H1 (cell line): ENCODE measurements at regions not wholly inside any gene's neighbourhood (a gene's known extent, or its start where the extent isn't known, plus 50 kb on each side); places are given as distances from the start of the nearest gene placed in this dataset.

Experiments used
- CTCF ChIA-PET: fragments of 300-600 bp; sonication (Branson Sonifier 250); formaldehyde crosslinking; loops from one replicate; lab custom pipeline; 2021; ENCODE audit not compliant: partially characterized antibody; lab: Charles Lee
- POLR2A ChIA-PET: fragments of 300-600 bp; sonication (Branson Sonifier 250); formaldehyde crosslinking; loops from one replicate; lab custom pipeline; 2021; ENCODE audit warnings: inconsistent platforms; ENCODE audit not compliant: partially characterized antibody; lab: Charles Lee
- DNase-seq, 2 experiments: peaks; one replicate each; pipeline versions ENCODE4 v3.0.0 to v3.0.0-alpha.2; 2010 to 2022; ENCODE audit warnings: low spot score in 2 of 2, low read depth in 1 of 2, mixed read lengths in 1 of 2
- FAIRE-seq: peaks from 2 replicates; lab custom pipeline; 2011; peaks lifted over from hg19 to GRCh38; lab: Jason Lieb, UNC
- H2AFZ ChIP-seq: 2 replicates; pipeline ENCODE4 v1.8.1; 2012; ENCODE audit warnings: low read length, inconsistent platforms
- H2AK5ac ChIP-seq: 2 replicates; pipeline ENCODE4 v1.6.1; 2013; ENCODE audit warnings: low read depth, low read length
- H2BK120ac ChIP-seq: replicated peaks from 2 replicates; pipeline ENCODE3; 2013; ENCODE audit warnings: low read depth, low read length, inconsistent platforms
- H2BK12ac ChIP-seq: 2 replicates; pipeline ENCODE4 v1.6.1; 2013; ENCODE audit warnings: low read depth, low read length
- H2BK15ac ChIP-seq: 2 replicates; pipeline ENCODE4 v1.6.1; 2013; ENCODE audit warnings: low read length
- H2BK20ac ChIP-seq: 2 replicates; pipeline ENCODE4 v1.6.1; 2013; ENCODE audit warnings: low read length
- H2BK5ac ChIP-seq: 2 replicates; pipeline ENCODE4 v1.6.1; 2013; ENCODE audit warnings: low read depth, low read length
- H3K14ac ChIP-seq: 2 replicates; pipeline ENCODE4 v1.6.1; 2013; ENCODE audit warnings: inconsistent platforms; ENCODE audit not compliant: insufficient read length
- H3K18ac ChIP-seq: 2 replicates; pipeline ENCODE4 v1.6.1; 2013; ENCODE audit warnings: low read length; ENCODE audit errors: extremely low read depth
- H3K23ac ChIP-seq: 2 replicates; pipeline ENCODE4 v1.6.1; 2013; ENCODE audit warnings: inconsistent platforms; ENCODE audit not compliant: insufficient read length
- H3K23me2 ChIP-seq: 2 replicates; pipeline ENCODE4 v1.6.1; 2013; ENCODE audit warnings: low read depth, low read length
- H3K27ac ChIP-seq: 2 replicates; pipeline ENCODE4 v1.6.1; 2011; ENCODE audit warnings: low read depth, low read length, inconsistent platforms
- H3K27me3 ChIP-seq, 4 experiments: replicated peaks in 1 of 4; 1 replicate in 1 of 4; 2 replicates in 3 of 4; pipeline versions ENCODE4 v1.6.1 to v1.8.1; 2011 to 2013; ENCODE audit warnings: low read length in 3 of 4, mild to moderate bottlenecking in 3 of 4, inconsistent platforms in 2 of 4, mixed read lengths in 2 of 4, moderate library complexity in 1 of 4; ENCODE audit not compliant: control insufficient read depth in 3 of 4, insufficient read depth in 3 of 4; ENCODE audit errors: extremely low read depth in 1 of 4
- H3K36me3 ChIP-seq, 4 experiments: 2 replicates each; pipeline versions ENCODE4 v1.6.1 to v1.8.1; 2011 to 2013; ENCODE audit warnings: mild to moderate bottlenecking in 4 of 4, low read length in 3 of 4, moderate library complexity in 2 of 4, control low read depth in 1 of 4, inconsistent platforms in 1 of 4; ENCODE audit not compliant: insufficient read depth in 4 of 4, control insufficient read depth in 2 of 4
- H3K4ac ChIP-seq: replicated peaks from 2 replicates; pipeline ENCODE3; 2013; ENCODE audit warnings: low read length, low read depth, mixed read lengths, inconsistent platforms; ENCODE audit not compliant: insufficient read length
- H3K4me1 ChIP-seq, 4 experiments: replicated peaks in 1 of 4; 1 replicate in 1 of 4; 2 replicates in 3 of 4; pipeline versions ENCODE4 v1.6.1 to v1.8.1; 2011 to 2013; ENCODE audit warnings: low read length in 3 of 4, inconsistent platforms in 2 of 4, mixed read lengths in 1 of 4; ENCODE audit not compliant: insufficient read depth in 4 of 4, control insufficient read depth in 3 of 4
- H3K4me2 ChIP-seq, 2 experiments: 2 replicates each; pipeline versions ENCODE4 v1.6.1 to v1.8.1; 2011 to 2013; ENCODE audit warnings: low read depth in 2 of 2, low read length in 2 of 2, control low read depth in 1 of 2, inconsistent platforms in 1 of 2, mild to moderate bottlenecking in 1 of 2; ENCODE audit not compliant: insufficient read depth in 1 of 2
- H3K4me3 ChIP-seq, 4 experiments: fragments of 200-600, 300-600 bp in 1 of 4; sonication (generic), shearing (Covaris generic), sonication (Bioruptor Twin) in 1 of 4; 2 replicates each; pipeline versions ENCODE4 v1.5.1 to v1.8.1; 2011 to 2016; ENCODE audit warnings: low read length in 4 of 4, low read depth in 3 of 4, control low read depth in 2 of 4, inconsistent platforms in 2 of 4, mild to moderate bottlenecking in 2 of 4, mixed read lengths in 1 of 4, moderate library complexity in 1 of 4; ENCODE audit not compliant: insufficient read depth in 2 of 4; ENCODE audit errors: extremely low read depth in 1 of 4
- H3K56ac ChIP-seq: replicated peaks from 2 replicates; pipeline ENCODE3; 2013; ENCODE audit warnings: low read depth, mild to moderate bottlenecking, mixed read lengths, low read length, inconsistent platforms; ENCODE audit not compliant: insufficient read length
- H3K79me1 ChIP-seq: 2 replicates; pipeline ENCODE4 v1.6.1; 2013; ENCODE audit warnings: low read depth, low read length, control low read depth
- H3K79me2 ChIP-seq, 2 experiments: 2 replicates each; pipeline versions ENCODE4 v1.6.1 to v1.8.1; 2012 to 2013; ENCODE audit warnings: low read length in 2 of 2, mild to moderate bottlenecking in 2 of 2, inconsistent platforms in 1 of 2; ENCODE audit not compliant: insufficient read depth in 2 of 2, control insufficient read depth in 1 of 2
- H3K9ac ChIP-seq, 4 experiments: replicated peaks in 1 of 4; 1 replicate in 1 of 4; 2 replicates in 3 of 4; pipeline versions ENCODE4 v1.6.1 to v1.8.1; 2011 to 2013; ENCODE audit warnings: low read depth in 3 of 4, low read length in 3 of 4, control low read depth in 2 of 4, mild to moderate bottlenecking in 2 of 4, moderate library complexity in 2 of 4, inconsistent platforms in 1 of 4; ENCODE audit errors: extremely low read depth in 1 of 4
- H3K9me3 ChIP-seq, 2 experiments: 2 replicates each; pipeline versions ENCODE4 v1.6.1 to v1.8.1; 2012 to 2013; ENCODE audit warnings: mild to moderate bottlenecking in 2 of 2, moderate library complexity in 2 of 2, control low read depth in 1 of 2, inconsistent platforms in 1 of 2, low read depth in 1 of 2, low read length in 1 of 2, mixed read lengths in 1 of 2; ENCODE audit not compliant: insufficient read depth in 2 of 2
- H4K20me1 ChIP-seq, 2 experiments: replicated peaks in 1 of 2; 2 replicates each; pipeline versions ENCODE3 to v1.8.1; 2011 to 2013; ENCODE audit warnings: inconsistent platforms in 2 of 2, low read length in 2 of 2, mild to moderate bottlenecking in 1 of 2; ENCODE audit not compliant: insufficient read depth in 2 of 2, control insufficient read depth in 1 of 2
- H4K5ac ChIP-seq: 2 replicates; pipeline ENCODE4 v1.6.1; 2013; ENCODE audit warnings: low read length, low read depth, mixed read lengths, inconsistent platforms; ENCODE audit not compliant: insufficient read length
- H4K8ac ChIP-seq: 2 replicates; pipeline ENCODE4 v1.8.0; 2013; ENCODE audit warnings: mild to moderate bottlenecking, moderate library complexity, low read length, inconsistent platforms; ENCODE audit not compliant: insufficient read depth; ENCODE audit errors: extremely low read depth
- H4K91ac ChIP-seq: replicated peaks from 2 replicates; pipeline ENCODE3; 2013; ENCODE audit warnings: low read length, mixed read lengths, inconsistent platforms; ENCODE audit not compliant: insufficient read length
- HDAC6 ChIP-seq: IDR thresholded peaks from one replicate; pipeline ENCODE4 v1.7.1; 2012; ENCODE audit warnings: low read depth, mild to moderate bottlenecking, inconsistent platforms, low read length, moderate library complexity
- PHF8 ChIP-seq: fragments of 200-600 bp; sonication (generic); conservative IDR thresholded peaks from 2 replicates; pipeline ENCODE4 v1.7.1; 2012; ENCODE audit warnings: low read depth, mild to moderate bottlenecking, inconsistent platforms, low read length, moderate library complexity
- TAF1 ChIP-seq: IDR thresholded peaks from 2 replicates; pipeline ENCODE4 v1.6.1; 2011; ENCODE audit warnings: mild to moderate bottlenecking, low read depth, low read length
- WGBS, 2 experiments: shearing (Covaris generic) in 1 of 2; methylation state at CpG; one replicate each; pipeline versions ENCODE4 v1.1.6 to v1.1.7; 2013 to 2015; ENCODE audit warnings: low lambda C conversion rate in 2 of 2, mixed read lengths in 2 of 2, inconsistent platforms in 1 of 2, low coverage in 1 of 2, missing lambda C conversion rate in 1 of 2; ENCODE audit not compliant: insufficient replicate concordance in 2 of 2, insufficient coverage in 1 of 2, insufficient read length in 1 of 2; ENCODE audit errors: extremely low coverage in 1 of 2, missing lambda C conversion rate in 1 of 2; 5-methylcytosine and 5-hydroxymethylcytosine counted together

DNA sequence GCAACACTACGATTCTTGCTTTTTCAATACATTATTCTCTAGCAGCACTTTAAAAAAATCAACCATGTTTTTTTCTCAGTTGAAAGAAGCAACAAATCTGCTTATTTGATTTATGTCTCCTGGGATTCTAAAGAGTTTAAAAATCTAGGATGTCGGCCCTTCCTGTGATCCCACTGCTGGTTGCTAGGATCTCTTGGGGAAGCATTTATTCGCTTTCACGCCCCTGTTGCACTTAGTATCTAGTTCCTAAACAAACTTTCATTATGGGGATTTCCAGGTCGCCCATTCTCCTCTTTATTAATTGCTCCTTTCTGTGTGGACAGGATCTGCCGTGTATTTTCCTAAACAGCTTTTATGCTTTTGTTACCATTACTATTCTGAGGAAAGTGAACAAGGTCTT, 313.5 kb downstream of the AGTPBP1 start:
- no peak overlapping the region for H3K4me2 ChIP-seq
- no peaks in the 10 kb centered on the region for H3K23me2 ChIP-seq
- no peak overlapping the region for H3K9ac ChIP-seq
- H3K14ac ChIP-seq, result no peak overlapping the region
- H2BK5ac ChIP-seq, result no peak overlapping the region
- FAIRE-seq (no peak), DNase-seq (no peak)
- no peak overlapping the region for H4K5ac ChIP-seq
- no peak overlapping the region for H3K4me3 ChIP-seq
- no peak overlapping the region for H2AK5ac ChIP-seq
- H2BK120ac ChIP-seq, result no peak overlapping the region
- no peak overlapping the region for H3K23ac ChIP-seq
- H2AFZ ChIP-seq, result no peak overlapping the region
- 87% methylated on average over 6 of the region's 6 CpGs; no CpG with 5 or more reads in 1 of the 2 experiments for WGBS, 2 experiments
- H3K79me1 ChIP-seq, result no peaks in the 10 kb centered on the region
- H4K20me1 ChIP-seq, result no peaks in the 10 kb centered on the region
- H2BK12ac ChIP-seq, result no peak overlapping the region
- H3K4ac ChIP-seq, result no peak overlapping the region
- H2BK20ac ChIP-seq, result no peak overlapping the region
- no peaks in the 10 kb centered on the region; a peak in 1 of 4 replicates for H3K9me3 ChIP-seq
- ChIA-PET POLR2A (no interaction called here), CTCF (interaction anchor here (0.6 to 6.8 kb wide), 7 partner anchors 39 to 182 kb away, joined by 3 to 52 read pairs (median 3); no protein-coding TSS in a partner anchor)
- TF ChIP-seq PHF8 (no peak), HDAC6 (no peak), TAF1 (no peak)
- no peaks in the 10 kb centered on the region for H3K27me3 ChIP-seq
- no peaks in the 10 kb centered on the region for H3K4me1 ChIP-seq
- no peaks in the 10 kb centered on the region for H3K36me3 ChIP-seq
- H3K79me2 ChIP-seq, result no peaks in the 10 kb centered on the region
- H2BK15ac ChIP-seq, result no peak overlapping the region
- no peak overlapping the region for H3K27ac ChIP-seq
- no peak overlapping the region for H4K8ac ChIP-seq
- H3K56ac ChIP-seq, result no peak overlapping the region
- H4K91ac ChIP-seq, result no peak overlapping the region
- H3K18ac ChIP-seq, result no peak overlapping the region
